Hepatocyte (in vitro differentiated cells): ENCODE measurements at regions not wholly inside any gene's neighbourhood (a gene's known extent, or its start where the extent isn't known, plus 50 kb on each side); places are given as distances from the start of the nearest gene placed in this dataset.
"Not testable (repeated sequence)": the region's sequence is repeated elsewhere in the genome, so short reads cannot be mapped to it uniquely, and the experiment has no call there.

Experiments
- DNase-seq: peaks from one replicate; pipeline ENCODE4 v3.0.0-alpha.2; 2016; ENCODE audit warnings: low spot score
- H2AFZ ChIP-seq: fragments of 200-600 bp; sonication (generic); 2 replicates; pipeline ENCODE4 v1.6.0; 2016; ENCODE audit warnings: antibody characterized with exemption, mild to moderate bottlenecking
- H3K27ac ChIP-seq: fragments of 200-600 bp; sonication (generic); 2 replicates; pipeline ENCODE4 v1.5.1; 2016; ENCODE audit warnings: mild to moderate bottlenecking
- H3K27me3 ChIP-seq: fragments of 200-600 bp; sonication (generic); 2 replicates; pipeline ENCODE4 v1.6.1; 2016
- H3K36me3 ChIP-seq: fragments of 200-600 bp; sonication (generic); replicated peaks from 2 replicates; pipeline ENCODE4 v1.5.1; 2016; ENCODE audit warnings: low read depth; ENCODE audit not compliant: insufficient read depth
- H3K4me1 ChIP-seq: fragments of 200-600 bp; sonication (generic); 2 replicates; pipeline ENCODE4 v1.5.1; 2016; ENCODE audit warnings: mild to moderate bottlenecking, moderate library complexity; ENCODE audit not compliant: insufficient read depth
- H3K4me2 ChIP-seq: fragments of 200-600 bp; sonication (generic); 2 replicates; pipeline ENCODE4 v1.6.0; 2016
- H3K4me3 ChIP-seq: fragments of 200-600 bp; sonication (generic); 2 replicates; pipeline ENCODE4 v1.5.1; 2016; ENCODE audit warnings: mild to moderate bottlenecking
- H3K79me2 ChIP-seq: fragments of 200-600 bp; sonication (generic); 2 replicates; pipeline ENCODE4 v1.6.0; 2017; ENCODE audit warnings: mild to moderate bottlenecking
- H3K9me2 ChIP-seq: fragments of 200-600 bp; sonication (generic); replicated peaks from 2 replicates; pipeline ENCODE4 v1.6.0; 2017; ENCODE audit warnings: mild to moderate bottlenecking; ENCODE audit not compliant: insufficient read depth
- H3K9me3 ChIP-seq: fragments of 200-600 bp; sonication (generic); 2 replicates; pipeline ENCODE4 v1.5.1; 2016; ENCODE audit warnings: low read depth, mild to moderate bottlenecking
- H4K20me1 ChIP-seq: fragments of 200-600 bp; sonication (generic); 2 replicates; pipeline ENCODE4 v1.6.0; 2016; ENCODE audit warnings: mild to moderate bottlenecking; ENCODE audit not compliant: insufficient read depth, poor library complexity, severe bottlenecking
- EZH2 ChIP-seq: fragments of 200-600 bp; sonication (generic); IDR thresholded peaks from 2 replicates; pipeline ENCODE4 v1.6.1; 2016; ENCODE audit warnings: antibody characterized with exemption, mild to moderate bottlenecking, borderline replicate concordance
- EZH2phosphoT487 ChIP-seq: fragments of 200-600 bp; sonication (generic); IDR thresholded peaks from one replicate; pipeline ENCODE4 v1.6.1; 2018; ENCODE audit warnings: antibody characterized with exemption, mild to moderate bottlenecking, low read depth, moderate library complexity; ENCODE audit not compliant: unreplicated experiment, severe bottlenecking
- WGBS: methylation state at CpG from one replicate; pipeline ENCODE4 v1.1.6; 2016; ENCODE audit warnings: low lambda C conversion rate; ENCODE audit errors: missing lambda C conversion rate; 5-methylcytosine and 5-hydroxymethylcytosine counted together
- TF ChIP-seq, protein P1 (sequence below): fragments of 200-600 bp; sonication (generic); IDR thresholded peaks from 2 replicates; pipeline ENCODE4 v1.5.1; 2016; ENCODE audit warnings: antibody characterized with exemption, mild to moderate bottlenecking; ENCODE audit not compliant: poor library complexity

DNA sequence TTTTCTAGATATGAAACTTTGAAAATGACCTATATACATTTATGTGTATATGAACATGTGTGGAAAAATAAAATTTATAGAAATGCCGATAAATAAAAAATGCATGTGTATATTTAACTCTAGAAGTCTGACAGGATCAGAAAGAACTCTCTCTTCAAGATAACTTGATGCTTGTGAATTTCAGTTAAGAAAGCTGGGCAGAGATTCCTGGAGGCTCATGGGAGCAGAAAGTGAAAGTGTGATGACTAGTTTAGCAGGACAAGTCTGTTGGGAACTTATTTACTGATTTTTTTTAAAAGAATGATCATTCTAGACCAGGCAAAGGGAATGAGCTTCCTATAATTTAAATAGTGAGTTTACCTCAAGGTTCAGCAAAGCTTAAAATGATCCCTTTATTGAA lies 81.5 kb upstream of the KCNAB1 start:
- Histone ChIP-seq H2AFZ (no peak overlapping the region), H3K79me2 (no peaks in the 10 kb centered on the region), H3K4me2 (no peak overlapping the region), H3K36me3 (no peaks in the 10 kb centered on the region), H3K4me1 (no peaks in the 10 kb centered on the region), H3K4me3 (no peak overlapping the region), H3K27ac (no peak overlapping the region), H3K9me2 (no peaks in the 10 kb centered on the region), H3K9me3 (no peaks in the 10 kb centered on the region), H3K27me3 (no peaks in the 10 kb centered on the region), H4K20me1 (no peaks in the 10 kb centered on the region)
- WGBS: 97% methylated on average over 1 of the region's 1 CpG
- DNase-seq: no peak
- TF ChIP-seq EZH2 (no peak), EZH2phosphoT487 (no peak)
- TF ChIP-seq, protein P1, sequence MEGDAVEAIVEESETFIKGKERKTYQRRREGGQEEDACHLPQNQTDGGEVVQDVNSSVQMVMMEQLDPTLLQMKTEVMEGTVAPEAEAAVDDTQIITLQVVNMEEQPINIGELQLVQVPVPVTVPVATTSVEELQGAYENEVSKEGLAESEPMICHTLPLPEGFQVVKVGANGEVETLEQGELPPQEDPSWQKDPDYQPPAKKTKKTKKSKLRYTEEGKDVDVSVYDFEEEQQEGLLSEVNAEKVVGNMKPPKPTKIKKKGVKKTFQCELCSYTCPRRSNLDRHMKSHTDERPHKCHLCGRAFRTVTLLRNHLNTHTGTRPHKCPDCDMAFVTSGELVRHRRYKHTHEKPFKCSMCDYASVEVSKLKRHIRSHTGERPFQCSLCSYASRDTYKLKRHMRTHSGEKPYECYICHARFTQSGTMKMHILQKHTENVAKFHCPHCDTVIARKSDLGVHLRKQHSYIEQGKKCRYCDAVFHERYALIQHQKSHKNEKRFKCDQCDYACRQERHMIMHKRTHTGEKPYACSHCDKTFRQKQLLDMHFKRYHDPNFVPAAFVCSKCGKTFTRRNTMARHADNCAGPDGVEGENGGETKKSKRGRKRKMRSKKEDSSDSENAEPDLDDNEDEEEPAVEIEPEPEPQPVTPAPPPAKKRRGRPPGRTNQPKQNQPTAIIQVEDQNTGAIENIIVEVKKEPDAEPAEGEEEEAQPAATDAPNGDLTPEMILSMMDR: no peak

DNA sequence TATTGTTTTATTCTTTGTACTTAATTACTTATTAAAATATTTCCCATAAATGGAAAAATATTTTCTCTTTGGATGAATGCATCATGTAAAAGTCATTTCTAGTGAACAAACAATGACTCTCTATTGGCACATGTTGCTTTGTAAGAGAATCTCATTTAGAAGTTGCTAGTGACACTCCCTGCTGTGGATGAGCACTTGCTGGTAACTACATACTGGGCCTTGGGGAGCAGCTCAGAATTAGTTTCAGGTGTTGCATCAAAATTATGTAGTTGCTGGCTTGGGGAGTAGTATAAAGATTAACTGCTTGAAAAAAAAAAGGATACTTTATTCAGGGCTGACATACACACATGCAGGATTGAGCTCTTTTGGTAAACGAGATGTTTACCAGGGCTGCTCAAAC lies 80.3 kb upstream of the KCNAB1 start:
- H2AFZ ChIP-seq: no peak overlapping the region
- H3K9me3 ChIP-seq: no peaks in the 10 kb centered on the region
- H3K4me3 ChIP-seq: no peak overlapping the region
- H3K4me1 ChIP-seq: no peaks in the 10 kb centered on the region
- no peaks in the 10 kb centered on the region for H3K36me3 ChIP-seq
- no peaks in the 10 kb centered on the region for H4K20me1 ChIP-seq
- no peaks in the 10 kb centered on the region for H3K79me2 ChIP-seq
- no peak for DNase-seq
- no peak overlapping the region for H3K4me2 ChIP-seq
- no peaks in the 10 kb centered on the region for H3K27me3 ChIP-seq
- 82% methylated on average over 1 of the region's 1 CpG for WGBS
- no peaks in the 10 kb centered on the region for H3K9me2 ChIP-seq
- TF ChIP-seq EZH2phosphoT487: no peak
- TF ChIP-seq EZH2: no peak
- TF ChIP-seq, protein P1: no peak
- H3K27ac ChIP-seq: no peak overlapping the region

GRCh38 chr3:156041216-156041841 lies 79.0 kb upstream of the KCNAB1 start:
- WGBS: 95% methylated on average over 23 of the region's 36 CpGs
- H3K4me2 ChIP-seq, H2AFZ ChIP-seq, H3K4me3 ChIP-seq, H3K9me3 ChIP-seq, H3K79me2 ChIP-seq, H4K20me1 ChIP-seq, H3K27ac ChIP-seq, H3K36me3 ChIP-seq, H3K4me1 ChIP-seq, DNase-seq, H3K9me2 ChIP-seq, H3K27me3 ChIP-seq: not testable (repeated sequence)

GRCh38 chr3:156041856-156042255 lies 78.5 kb upstream of the KCNAB1 start:
- H4K20me1 ChIP-seq, H3K4me3 ChIP-seq, H3K27ac ChIP-seq, H3K9me3 ChIP-seq, DNase-seq, H3K36me3 ChIP-seq, H3K4me1 ChIP-seq, H3K79me2 ChIP-seq, H3K9me2 ChIP-seq, H3K4me2 ChIP-seq, H2AFZ ChIP-seq, H3K27me3 ChIP-seq: not testable (repeated sequence)
- WGBS: 93% methylated on average over 7 of the region's 7 CpGs
